ENCODE measurements at regions not wholly inside any gene's neighbourhood (a gene's known extent, or its start where the extent isn't known, plus 50 kb on each side); places are given as distances from the start of the nearest gene placed in this dataset.

DNA sequence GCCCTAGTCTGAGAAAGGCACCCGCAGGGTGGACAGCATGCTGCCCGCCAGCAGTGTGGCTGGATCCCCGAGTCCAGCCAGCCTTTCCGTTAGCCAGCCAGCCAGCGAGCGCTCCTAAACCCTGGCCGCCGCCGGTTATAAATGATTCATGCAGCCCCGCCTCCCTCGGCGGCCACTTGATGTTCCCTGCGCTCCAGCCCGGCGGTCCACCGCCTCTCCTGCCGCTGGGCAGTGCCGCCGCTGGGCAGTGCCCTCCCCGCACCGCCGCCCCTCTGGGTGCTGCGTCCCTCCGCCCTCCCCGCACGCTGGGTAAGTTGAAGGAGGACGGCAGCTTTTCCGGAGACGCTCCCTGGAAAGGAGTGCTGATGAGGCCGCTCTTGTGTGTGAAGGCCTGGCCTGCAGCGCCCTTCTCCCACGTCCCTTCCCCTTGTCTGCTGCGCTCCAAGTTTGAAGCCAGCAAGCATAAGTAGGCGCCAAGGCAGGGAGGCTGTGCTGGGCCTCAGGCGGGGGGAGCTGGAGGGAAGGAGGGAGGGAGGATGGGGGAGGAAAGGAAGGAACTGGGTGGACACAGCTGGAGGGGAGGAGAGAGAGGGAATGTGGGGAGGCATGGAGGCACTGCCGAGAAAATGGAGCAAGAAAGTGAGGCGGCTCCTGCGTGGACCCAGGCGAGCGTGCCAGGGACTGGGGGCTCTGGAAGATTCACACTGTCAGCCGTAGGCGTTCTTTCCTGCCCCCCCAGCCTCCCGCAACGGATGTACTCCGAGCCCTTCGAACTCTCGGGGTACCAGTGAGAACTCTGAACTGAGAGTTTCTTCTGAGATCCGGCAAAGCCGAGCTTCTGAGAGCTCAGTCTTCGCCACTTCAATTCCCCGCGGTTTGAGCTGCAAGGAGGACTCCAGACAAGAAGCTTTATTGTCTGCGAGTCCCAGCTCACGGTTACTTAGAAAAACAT, 131.9 kb downstream of the GLI2 start:
- DNase-seq: no peak

DNA sequence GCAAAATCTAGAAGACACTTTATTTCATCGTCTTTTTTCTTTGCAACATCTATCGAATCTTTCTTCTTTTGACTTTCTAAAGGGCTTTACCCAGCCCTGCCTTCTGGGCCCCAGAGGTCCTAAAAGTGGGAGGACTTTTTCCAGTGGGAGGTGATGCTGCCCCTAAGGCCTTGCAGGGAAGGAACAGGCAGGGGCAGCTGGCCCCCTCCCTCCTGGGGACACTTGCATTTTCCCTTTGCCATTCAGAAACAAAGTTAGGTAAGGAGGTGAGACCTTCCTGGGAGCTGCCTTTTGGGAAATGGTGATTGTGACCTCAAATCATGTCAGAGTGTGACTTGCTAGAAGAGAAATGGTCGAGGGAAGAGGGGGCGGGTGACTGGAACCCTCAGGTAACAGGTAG, 132.7 kb downstream of the GLI2 start:
- no peak for DNase-seq

DNA sequence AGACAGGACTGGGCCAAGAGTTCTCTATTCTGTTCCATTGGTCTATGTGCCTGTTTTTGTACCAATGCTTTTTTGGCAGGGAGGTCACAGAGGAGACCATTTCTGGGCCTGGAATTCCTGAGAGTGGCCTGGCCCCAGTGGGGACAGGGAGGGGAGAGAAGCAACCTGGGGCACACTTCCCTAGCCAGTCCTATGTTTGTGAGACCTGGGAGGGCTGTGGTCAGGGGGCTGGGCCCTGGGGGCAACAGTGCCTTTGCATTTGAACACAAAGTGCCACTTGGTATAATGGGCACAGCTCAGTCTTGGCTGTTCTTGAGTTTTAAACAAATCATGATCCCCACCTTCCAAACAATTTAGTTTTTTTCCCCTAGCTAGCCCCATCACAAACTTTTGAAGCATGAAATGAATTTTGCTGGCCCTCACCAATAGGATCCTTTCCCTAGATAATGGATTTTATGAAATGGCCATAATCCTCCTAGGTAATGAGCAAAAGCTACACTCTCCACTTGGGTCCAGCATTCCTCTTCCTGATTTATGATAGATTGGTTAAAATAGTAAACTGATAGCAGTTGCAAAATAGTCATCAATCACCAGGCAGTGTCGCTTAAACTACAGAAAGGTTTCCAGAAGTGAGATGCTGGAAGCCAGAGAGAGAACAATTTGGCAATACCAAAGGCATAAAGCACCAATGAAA, 133.5 kb downstream of the GLI2 start:
- no peak for DNase-seq

GRCh38 chr2:120869730-120870466, 134.2 kb downstream of the GLI2 start:
- DNase-seq: no peak

- DNase-seq: no peak
Measured at GRCh38 chr2:120870467-120870788, 134.8 kb downstream of the GLI2 start.

DNA sequence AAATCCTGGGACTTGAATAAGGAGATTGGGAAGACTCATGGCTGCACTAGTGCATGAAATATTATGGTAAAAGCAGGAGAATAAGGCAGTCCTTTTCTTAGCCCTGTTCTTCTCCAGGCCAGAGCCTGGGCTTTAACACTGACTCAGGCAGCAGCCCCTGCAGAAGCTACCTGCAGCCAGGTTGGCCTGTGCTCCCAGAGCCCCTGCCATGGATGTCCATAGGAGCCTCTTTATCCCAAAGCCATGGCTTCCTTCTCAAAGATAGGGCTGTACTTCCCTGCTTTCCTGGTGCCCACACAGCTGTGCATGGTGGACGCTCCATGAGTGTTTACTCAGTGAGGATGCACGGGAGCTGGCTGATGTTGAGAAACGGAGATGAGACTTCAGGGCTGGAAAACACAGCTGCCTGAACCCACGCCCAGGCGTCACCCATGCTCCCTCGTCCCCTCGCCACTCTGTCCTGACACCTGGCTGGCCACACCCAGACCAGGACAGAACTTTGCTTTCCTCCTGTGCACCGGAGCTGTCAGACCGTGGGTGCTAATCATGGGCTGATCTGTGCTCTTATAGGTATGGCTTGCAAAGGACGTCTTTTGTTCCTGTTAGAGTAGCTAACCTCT, 135.5 kb downstream of the GLI2 start:
- no peak for DNase-seq

DNA sequence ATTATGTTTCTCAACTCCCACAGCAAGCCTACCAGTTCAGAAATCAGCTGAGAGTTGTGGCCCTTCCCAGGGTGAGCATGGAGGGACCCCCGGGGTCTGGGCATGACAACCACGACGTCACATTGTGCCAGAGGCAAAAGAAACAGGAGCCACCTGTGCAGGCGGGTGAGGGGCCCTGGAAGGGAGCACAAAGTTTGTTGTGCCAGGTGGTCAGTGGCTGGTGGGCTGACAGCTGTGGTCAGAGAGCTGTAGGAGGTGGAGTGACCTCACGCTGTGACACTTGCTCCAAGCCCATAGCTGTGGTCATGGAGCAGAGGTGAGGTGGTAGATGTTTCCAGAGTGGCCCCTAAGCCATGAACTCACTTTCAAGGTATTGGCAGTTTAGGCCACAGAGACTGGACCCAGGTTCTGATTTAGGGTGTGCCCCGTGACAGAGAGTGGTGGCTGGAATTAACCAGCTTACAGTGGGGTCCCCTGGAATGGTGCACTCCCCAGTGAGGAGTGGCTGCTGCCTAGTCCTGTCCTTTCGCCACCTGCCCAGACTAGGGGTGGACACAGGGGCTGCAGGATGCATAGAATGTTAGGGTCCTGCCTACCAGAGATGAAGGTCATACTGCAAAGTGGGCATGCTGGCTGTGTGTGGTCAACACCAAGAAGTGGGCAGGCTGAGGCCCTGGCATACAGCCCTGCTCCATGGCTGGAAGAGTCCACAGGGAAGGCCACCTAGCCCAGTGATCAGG, 136.4 kb downstream of the GLI2 start:
- no peak for DNase-seq

- DNase-seq: no peak
Measured at GRCh38 chr2:120873958-120874887, 138.6 kb downstream of the GLI2 start.

DNA sequence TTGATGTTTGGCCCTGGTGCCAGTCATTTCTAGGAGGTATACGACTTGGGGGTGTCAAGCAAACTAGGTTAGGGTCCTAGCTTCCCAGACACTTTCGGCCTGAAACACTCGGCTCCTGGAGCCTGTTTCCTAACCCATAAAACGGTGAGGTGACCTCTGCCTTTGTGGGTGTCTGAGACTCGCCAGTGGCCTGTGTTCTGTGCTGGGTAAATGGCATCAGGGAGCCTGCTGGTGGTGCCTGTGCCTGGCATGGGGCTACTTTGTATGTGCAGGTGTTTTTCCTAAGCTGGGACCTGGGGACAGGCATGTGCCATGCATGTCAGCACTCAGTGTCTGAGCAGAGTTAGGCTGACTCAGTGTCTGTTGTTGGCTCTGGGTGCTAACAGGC, 139.2 kb downstream of the GLI2 start:
- no peak for DNase-seq

- no peak for DNase-seq
Measured at GRCh38 chr2:120875431-120875830, 139.8 kb downstream of the GLI2 start.

DNA sequence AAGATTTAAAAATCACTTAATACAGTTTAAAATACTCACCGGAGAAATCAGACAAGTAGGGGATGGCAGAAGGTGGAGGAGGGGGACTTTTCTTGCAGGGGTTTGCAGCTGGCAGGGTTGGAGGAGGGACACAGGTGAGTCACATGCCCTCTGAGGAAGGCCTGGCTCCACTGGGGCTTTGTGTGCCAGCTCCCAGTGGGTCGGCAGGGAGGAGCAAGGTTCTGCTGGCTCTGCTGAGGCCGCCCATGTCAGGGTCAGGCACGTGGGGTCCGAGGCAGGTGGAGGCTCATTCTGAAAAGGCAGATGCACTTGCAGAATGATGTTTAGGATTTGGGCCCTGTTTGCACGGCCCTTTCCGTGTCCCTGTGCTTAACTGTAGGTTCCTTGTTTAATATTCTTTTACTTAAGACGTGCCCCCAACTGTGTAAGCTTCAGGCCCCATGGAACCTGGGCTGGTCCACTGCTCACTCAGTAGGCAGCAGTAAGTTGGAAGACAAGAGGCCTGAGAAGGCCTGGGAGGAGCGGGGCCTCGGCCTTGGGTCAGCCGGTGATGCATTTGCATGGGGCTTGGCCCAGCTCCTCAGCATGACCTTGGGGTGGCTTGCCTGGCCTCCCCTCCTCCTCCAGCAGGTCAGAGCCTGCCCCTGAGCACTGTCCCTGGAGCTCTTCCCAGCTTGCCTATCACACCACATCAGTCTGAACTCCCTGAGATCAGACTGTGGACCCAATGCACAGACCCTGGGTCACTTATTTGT, 141.0 kb downstream of the GLI2 start:
- DNase-seq: no peak

DNA sequence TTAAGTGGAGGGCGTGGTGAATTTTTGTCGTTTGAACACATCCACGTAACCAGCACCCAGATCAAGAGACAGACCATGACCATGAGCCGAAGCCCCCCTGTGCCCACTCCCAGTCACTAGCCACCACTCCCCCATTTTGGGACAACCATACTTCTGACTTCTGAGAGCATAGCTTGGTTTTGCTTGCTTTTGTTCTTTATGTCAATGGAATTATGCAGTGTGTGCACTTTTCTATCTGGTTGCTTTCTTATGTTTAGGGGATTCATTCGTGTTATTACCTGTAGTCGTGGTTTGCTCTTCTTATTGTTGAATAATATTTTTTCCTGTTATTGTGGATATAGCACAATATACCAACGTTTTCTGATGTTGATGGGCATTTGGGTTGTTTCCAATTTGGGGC, 141.7 kb downstream of the GLI2 start:
- no peak for DNase-seq

DNA sequence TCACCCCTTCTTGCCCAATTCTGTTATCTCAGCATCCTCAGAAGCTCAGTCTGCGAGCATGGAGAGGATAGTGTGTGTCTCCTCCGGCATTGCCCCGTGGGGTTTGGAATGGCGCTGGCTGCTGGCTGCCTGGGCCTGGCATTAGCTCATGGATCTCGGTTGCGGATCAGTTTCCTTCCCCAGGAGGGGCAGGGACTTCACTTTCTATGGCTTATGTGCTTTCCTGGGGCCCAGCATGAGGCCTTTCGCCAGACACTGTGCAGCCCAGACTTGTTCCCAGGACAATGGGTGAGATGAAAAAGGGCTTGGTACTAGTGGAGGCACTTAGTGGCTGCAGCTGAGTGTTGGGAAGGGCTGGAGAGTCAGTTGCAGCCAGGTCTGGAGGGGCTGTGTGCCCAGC, 143.3 kb downstream of the GLI2 start:
- no peak for DNase-seq

DNA sequence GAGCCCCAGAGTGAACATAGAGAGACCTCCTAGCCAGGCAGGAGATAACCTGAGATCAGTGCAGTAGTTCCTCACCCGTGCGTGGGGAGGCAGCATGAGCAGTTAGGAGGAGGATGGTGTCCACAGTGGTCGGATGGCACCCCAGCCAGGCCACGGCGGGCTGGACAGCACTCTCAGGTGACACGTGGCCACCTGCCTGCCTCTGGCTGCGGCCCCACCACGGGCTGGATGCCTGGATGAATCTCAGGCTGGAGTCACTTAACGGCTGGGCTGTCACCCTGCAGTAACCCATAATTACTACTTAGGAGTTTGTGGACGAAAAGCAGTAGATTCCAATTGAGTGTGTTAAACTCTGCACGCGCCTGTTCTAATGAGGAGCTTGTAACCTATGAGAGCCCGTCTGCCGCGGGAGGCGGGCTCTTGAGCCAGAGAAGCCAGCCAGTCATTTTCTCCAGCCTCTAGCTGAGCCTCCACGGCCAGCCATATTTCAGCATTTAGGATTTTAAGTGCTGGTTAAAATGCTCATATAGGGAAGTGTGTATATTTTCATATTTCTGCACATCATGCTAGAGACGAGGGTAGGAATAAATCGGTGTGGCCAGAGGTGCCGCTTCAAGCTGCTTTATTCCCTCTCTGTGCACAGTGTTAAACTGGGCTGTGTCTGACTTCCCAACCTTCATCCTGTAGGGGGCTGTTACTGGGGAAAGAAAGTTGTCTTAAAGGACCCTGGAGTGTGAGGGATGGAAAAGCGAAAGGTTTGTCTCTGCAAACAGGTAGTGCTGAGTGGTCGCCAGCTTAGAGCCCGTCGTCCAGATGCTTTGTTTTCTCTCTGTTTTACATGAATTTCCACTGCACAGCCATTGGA, 144.0 kb downstream of the GLI2 start:
- no peak for DNase-seq

GRCh38 chr2:120880381-120880780, 144.7 kb downstream of the GLI2 start:
- no peak for DNase-seq

- no peak for DNase-seq
Measured at GRCh38 chr2:120881981-120882788, 146.5 kb downstream of the GLI2 start.

DNA sequence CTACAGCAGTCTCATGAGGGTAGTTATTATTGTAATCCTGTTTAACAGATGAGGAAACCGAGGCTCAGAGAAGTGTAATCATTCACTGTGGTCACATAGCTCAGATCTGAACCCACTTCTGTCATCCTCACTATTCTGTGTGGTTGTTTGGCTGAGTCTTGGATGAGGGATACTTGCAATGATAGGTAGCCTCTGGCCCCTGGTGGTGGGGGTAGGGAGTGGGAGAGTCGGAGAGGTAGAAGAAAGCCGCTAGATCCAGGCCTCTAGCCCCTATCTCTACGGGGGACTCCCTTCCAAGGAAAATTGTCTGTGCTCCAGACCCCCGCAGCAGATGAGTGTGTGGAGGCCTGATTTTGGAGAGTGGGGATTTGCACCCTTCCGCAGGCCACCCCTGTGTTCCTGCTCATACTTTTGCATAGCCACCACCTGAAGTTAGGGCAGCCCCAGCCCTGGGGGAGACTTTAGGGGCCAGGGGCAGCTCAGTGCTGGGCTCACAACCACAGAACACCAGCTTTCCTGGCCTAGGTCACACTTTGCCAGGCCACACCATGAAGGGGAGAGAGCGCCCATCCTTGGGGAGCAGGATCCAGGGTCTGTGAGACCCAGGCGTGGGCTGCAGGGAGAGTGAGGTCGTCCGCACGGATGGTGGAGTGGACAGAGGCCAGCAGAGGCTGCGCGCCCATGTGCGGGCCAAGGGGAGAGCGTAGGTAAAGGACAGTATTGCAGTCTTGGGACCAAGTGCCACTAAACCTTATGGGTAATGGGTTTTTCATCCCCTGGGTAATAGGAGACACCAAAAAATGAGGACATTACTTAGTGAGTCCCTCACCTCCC, 148.2 kb downstream of the GLI2 start:
- no peak for DNase-seq

Data from NCI-H1092 (cell line).